HG03469 (cell line): ENCODE measurements at regions not wholly inside any gene's neighbourhood (a gene's known extent, or its start where the extent isn't known, plus 50 kb on each side); places are given as distances from the start of the nearest gene placed in this dataset.

Experiments used
- ATAC-seq: cut with Tn5 transposase; IDR thresholded peaks from one replicate; pipeline ENCODE4 v1.9.1; 2021; ENCODE audit warnings: mild to moderate bottlenecking, moderate library complexity, moderate number of reproducible peaks; ENCODE audit not compliant: unreplicated experiment

- ATAC-seq: no peak
Observed at GRCh38 chr18:72692086-72692485, 147.9 kb upstream of the CBLN2 start.

- ATAC-seq: no peak
Observed at GRCh38 chr18:72687736-72688135, 143.6 kb upstream of the CBLN2 start.

DNA sequence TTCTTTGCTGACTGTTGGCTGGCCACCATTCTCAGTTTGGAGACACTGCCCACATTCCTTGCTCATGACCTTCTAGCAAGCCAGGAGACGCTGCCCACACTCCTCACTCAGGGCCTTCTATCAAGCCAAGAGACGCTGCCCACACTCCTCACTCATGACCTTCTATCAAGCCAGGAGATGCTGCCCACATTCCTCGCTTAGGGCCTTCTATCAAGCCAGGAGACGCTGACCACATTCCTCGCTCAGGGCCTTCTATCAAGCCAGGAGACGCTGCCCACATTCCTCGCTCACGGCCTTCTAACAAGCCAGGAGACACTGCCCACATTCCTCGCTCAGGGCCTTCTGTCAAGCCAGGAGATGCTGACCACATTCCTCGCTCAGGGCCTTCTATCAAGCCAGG is 131.3 kb upstream of the CBLN2 start:
- ATAC-seq: no peak

DNA sequence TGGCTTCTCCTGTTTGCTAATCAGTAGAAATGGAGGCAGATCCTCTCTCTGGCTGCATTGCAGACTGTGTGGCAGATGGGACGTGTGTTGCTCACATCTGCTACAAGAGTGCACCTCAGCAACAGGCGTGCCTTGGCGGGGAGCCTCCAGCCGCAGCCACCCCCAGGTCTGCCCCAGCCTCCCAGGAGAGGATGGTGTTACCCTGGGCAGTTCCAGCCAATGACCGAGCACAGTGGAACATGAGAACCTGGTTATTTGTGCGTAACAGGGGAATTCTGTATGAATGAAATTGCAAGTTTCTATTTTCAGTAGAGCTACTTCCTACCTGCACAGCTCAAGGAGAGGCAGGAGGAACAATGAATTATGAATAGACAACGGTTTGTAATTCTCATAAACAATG is 130.6 kb upstream of the CBLN2 start:
- ATAC-seq: peak; percentile 88

DNA sequence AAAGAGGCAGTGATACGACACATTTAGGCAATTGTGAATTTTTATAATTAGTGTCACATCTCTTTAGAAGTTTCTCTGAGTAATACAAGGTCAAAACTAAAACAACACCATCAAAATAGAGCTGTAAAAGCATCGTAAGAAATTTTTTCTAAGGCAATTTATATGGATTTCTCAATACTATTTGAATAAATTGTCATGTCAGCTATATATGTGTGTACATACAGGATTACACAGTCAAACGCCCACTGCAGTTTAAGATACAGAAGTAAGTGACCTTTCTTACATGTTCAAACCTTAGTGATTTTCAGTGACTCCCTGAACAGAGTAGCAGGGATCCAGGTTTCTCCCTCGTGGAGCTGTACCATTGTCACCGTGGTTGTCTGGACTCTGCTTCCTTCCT is 129.1 kb upstream of the CBLN2 start:
- ATAC-seq: no peak

GRCh38 chr18:72672364-72673184 is 128.4 kb upstream of the CBLN2 start:
- peak; percentile 33 for ATAC-seq

DNA sequence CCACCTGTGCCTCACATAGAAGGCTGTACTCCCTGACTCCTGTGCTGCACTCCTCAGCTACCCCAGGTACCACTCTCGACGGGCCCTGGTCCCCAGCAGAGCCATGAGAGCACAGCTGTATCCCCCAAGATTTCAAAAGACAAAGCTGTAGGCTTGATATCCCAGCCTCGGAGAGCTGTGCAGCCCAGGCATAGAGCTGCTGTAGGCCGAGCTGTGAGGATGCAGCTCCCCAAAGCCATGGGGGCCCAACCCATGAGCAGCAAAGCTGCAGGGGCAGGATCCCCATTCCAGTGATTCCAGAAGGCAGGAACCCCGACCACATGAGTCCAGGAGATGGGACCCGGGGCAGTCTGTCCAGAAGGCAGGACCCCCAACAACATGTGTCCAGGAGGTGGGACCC is 123.8 kb upstream of the CBLN2 start:
- no peak for ATAC-seq

GRCh38 chr18:72652990-72653593 is 109.0 kb upstream of the CBLN2 start:
- peak; percentile 90 for ATAC-seq

DNA sequence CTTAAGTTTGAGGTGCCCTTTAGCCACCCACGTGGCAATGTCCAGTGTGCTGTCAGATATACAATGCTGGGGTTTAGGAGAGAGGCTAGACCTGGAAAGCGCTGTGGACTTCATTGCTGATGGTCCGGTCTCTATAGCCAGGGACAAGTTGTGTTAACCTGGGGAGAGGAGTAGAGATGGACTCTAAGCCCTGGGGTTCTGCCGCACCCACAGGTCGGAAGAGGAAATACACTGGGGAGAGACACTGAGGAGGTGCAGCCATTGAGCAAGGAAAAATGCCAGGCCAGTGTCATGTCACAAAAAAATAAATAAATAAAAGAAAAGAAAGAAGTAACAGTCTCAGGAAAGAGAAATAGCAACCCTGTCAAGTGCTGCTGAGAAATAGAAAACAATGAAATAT is 106.9 kb upstream of the CBLN2 start:
- ATAC-seq: no peak

GRCh38 chr18:72648481-72648960 is 104.4 kb upstream of the CBLN2 start:
- no peak for ATAC-seq

DNA sequence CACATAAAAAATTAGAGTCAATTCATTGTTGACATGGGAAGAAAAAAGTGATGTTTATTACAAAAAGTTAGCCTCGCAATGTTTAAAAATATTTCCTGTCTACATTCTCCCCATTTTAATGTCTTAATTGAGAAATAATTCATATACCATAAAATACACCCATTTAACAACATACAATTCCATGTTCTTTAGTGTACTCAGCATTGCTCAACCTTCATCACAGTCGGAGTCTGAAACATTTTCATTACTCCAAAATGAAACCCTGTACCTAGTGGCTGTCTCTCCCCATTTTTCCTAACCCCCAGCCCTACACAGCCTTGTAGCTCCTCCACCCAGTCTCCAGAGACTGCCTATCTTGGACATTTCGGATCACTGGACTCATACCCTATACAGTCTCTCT is 103.9 kb upstream of the CBLN2 start:
- no peak for ATAC-seq

DNA sequence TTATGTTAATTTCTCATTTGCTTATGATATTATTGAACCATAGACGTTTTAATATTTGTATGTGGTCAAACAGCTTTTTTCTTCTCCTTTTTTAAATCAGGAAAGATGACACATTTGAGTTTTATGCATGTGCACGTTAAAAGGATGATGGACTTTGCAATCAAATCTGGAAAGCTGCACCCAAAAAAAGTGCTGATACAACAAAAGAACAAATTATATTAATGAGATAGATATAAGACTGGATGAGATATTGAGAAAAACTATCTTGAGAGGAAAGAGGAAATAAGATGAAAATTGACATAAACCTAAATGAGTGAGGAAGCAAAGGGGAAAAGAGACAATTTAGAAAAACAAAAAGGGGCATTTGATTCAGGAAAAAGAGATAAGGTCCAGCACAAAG is 96.4 kb upstream of the CBLN2 start:
- no peak for ATAC-seq

DNA sequence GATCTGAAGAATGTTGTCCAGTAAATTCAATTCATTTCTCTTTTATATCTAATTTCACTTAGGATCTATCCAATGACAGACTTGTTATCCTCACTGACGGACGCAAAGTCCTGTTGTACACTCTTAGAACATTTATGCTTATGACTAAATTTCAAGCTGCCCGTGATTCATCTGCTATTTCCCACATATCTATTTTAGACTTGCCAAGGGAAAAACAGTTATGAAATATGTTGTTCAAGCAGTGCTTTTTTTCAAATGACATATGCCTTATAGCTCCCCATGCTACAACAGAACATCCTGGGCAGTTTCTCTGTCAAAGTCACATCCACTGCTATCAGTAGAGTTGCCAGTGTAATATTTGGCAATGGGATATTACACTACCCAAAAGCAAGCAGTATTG is 94.2 kb upstream of the CBLN2 start:
- no peak for ATAC-seq

DNA sequence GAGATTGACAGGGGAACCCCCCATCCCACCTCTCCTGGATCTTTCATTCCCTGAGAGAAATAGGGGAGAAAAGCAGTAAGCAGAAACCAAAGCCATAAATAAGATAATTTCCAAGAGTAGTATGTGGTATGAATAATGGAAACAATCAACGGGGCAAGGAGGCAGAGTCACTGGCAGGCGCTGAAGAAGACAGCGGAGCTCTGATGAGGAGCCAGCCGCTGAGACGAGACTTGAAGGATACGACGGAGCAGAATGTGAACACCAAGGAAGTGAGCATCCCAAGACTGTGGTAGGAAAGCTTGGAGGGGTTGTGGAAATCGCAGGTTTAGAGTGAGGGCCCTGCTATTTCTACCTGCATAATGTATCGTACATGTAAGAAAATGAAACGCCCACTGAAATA is 93.6 kb upstream of the CBLN2 start:
- ATAC-seq: no peak

DNA sequence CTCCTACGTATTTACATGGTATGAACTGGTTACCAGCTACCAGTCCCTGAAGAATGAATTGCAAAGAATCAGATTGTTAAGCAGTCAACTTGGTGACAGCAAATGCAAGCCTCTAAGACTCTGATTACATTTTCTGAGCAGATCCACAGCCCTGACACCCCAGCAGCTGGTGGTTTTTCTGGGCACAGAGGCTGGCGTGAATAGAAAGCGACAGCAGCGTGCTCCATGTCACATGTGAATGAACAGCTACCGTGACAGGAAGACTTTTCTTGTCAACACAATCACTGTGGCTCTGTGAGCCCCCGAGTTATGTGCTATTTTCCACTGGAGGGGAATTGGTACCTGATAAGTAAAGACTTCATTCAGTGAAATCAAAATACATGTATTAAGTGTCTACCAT is 93.2 kb upstream of the CBLN2 start:
- no peak for ATAC-seq

- ATAC-seq: no peak
Observed at GRCh38 chr18:72636611-72637010, 92.5 kb upstream of the CBLN2 start.

GRCh38 chr18:72634500-72634899 is 90.4 kb upstream of the CBLN2 start:
- no peak for ATAC-seq

DNA sequence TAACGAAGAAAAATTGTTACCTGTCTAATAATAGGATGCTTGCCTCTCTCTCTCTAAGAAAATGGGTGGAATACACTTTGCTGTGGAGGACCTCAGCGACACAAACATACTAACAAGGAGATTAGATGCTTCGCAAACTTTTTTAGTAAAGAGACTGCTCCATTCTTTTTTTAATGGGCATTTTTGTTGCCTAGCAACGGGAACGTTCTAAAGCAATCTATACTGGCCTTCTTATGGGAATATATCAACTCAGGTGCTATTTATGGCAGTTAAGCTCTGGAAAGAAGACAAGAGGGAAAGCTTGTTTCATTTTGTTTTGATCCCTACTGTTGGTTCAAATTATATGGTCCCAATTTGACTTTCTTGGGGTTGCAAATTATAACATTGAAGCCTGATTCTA is 86.8 kb upstream of the CBLN2 start:
- no peak for ATAC-seq

GRCh38 chr18:72623444-72623843 is 79.3 kb upstream of the CBLN2 start:
- ATAC-seq: no peak

DNA sequence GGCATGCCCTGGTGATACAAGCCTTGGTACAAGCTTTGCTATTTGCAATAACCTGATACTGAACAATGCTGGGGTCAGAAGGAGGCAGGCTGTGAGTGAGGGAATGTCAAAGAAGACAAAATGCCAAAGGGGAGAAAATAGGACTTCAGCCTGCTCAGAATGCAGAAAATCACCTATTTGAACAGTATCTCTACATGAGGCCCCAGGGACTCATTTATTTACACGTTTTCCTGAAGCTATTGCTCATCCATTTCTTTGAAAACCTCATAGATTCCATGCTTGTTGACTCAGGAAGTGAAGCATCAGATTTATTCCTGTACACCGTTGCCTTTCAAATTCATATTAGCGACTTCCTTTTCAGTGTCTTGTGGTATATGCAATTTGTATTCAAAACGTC is 69.4 kb upstream of the CBLN2 start:
- ATAC-seq: no peak

GRCh38 chr18:72612894-72613533 is 68.9 kb upstream of the CBLN2 start:
- no peak for ATAC-seq

GRCh38 chr18:72605376-72605775 is 61.2 kb upstream of the CBLN2 start:
- no peak for ATAC-seq
